Lung (tissue), 11 donors: ENCODE measurements at regions not wholly inside any gene's neighbourhood (a gene's known extent, or its start where the extent isn't known, plus 50 kb on each side); places are given as distances from the start of the nearest gene placed in this dataset.

Experiments used
- ATAC-seq: fragments of 200-7000 bp; cut with Tn5 transposase; one replicate; pipeline ENCODE4 v1.9.1; 2020; ENCODE audit warnings: moderate number of reproducible peaks; ENCODE audit not compliant: insufficient read depth, low FRiP score
- DNase-seq, 3 donors: peaks; one replicate each; pipeline ENCODE4 v3.0.0-alpha.2; 2013 to 2017
- H3K27ac ChIP-seq, 2 donors: one replicate each; pipeline ENCODE4 v1.5.1; 2013; ENCODE audit warnings: mild to moderate bottlenecking in 2 of 2, moderate library complexity in 2 of 2, control low read depth in 1 of 2, inconsistent platforms in 1 of 2, low read depth in 1 of 2, low read length in 1 of 2
- H3K27me3 ChIP-seq, 3 donors: one replicate each; pipeline ENCODE4 v1.5.1; 2013; ENCODE audit warnings: low read length in 2 of 3; ENCODE audit not compliant: control insufficient read depth in 3 of 3, insufficient read depth in 3 of 3
- H3K36me3 ChIP-seq, 4 donors: one replicate each; pipeline ENCODE4 v1.5.1; 2013; ENCODE audit warnings: low read length in 4 of 4, mild to moderate bottlenecking in 1 of 4, moderate library complexity in 1 of 4; ENCODE audit not compliant: control insufficient read depth in 4 of 4, insufficient read depth in 4 of 4
- H3K4me1 ChIP-seq, 5 donors: one replicate each; pipeline ENCODE4 v1.5.1; 2013; ENCODE audit warnings: low read length in 5 of 5, mild to moderate bottlenecking in 2 of 5, moderate library complexity in 1 of 5; ENCODE audit not compliant: control insufficient read depth in 5 of 5, insufficient read depth in 5 of 5
- H3K4me3 ChIP-seq: one replicate; pipeline ENCODE4 v1.5.1; 2013; ENCODE audit warnings: mild to moderate bottlenecking, control low read depth, moderate library complexity
- H3K9ac ChIP-seq, 2 donors: one replicate each; pipeline ENCODE4 v1.5.1; 2013; ENCODE audit warnings: low read length in 2 of 2, control low read depth in 1 of 2; ENCODE audit not compliant: insufficient read depth in 1 of 2
- H3K9me3 ChIP-seq, 4 donors: one replicate each; pipeline ENCODE4 v1.5.1; 2013; ENCODE audit warnings: low read length in 3 of 4, mild to moderate bottlenecking in 1 of 4, moderate library complexity in 1 of 4; ENCODE audit not compliant: control insufficient read depth in 4 of 4, insufficient read depth in 3 of 4
- CTCF ChIP-seq: IDR thresholded peaks from 2 replicates; pipeline ENCODE4 v1.5.1; 2012; ENCODE audit warnings: mild to moderate bottlenecking; ENCODE audit errors: control extremely low read depth, extremely low read depth
- WGBS, 2 donors: extraction: QIAGEN DNeasy Blood & Tissue Kit; methylation state at CpG; one replicate each; pipeline ENCODE4 v1.1.7; 2013; 5-methylcytosine and 5-hydroxymethylcytosine counted together
- donor health status: control.
- donor health status: control.
- donor health status: Bipolar disorder and iron deficiency.
- donor health status: healthy.
- donor health status: DM: yes; HTN: yes; CAD: no.

DNA sequence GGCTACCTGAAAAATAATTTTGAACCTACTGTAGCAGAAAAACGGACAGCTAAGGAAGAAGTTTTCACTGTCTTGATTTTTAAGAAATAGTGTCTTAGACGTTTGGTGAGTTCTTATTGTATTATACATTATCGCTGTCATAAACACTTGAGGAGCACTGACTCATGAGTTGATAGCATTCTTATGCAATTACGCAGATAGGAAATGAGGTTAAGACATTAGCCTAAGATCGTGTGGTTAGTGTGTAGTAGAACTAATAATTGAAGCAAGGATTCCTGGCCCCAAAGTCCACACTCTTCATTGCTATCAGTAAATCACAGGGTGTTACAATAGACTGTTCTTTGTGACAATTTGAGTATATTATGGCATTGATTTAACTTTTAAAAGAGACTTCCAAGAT is 238.1 kb downstream of the ARAP2 start:
- no peak overlapping the region for H3K9ac ChIP-seq
- no peaks in the 10 kb centered on the region for H3K36me3 ChIP-seq
- DNase-seq (no peak), ATAC-seq (no peak)
- peaks cover 0 to 4% (median 0%) of the 10 kb centered on the region in 4 donors for H3K9me3 ChIP-seq
- no peaks in the 10 kb centered on the region for H3K4me1 ChIP-seq
- H3K27me3 ChIP-seq: no peaks in the 10 kb centered on the region
- TF ChIP-seq CTCF: no peak
- 70 to 77% methylated on average over 5 of the region's 5 CpGs for WGBS, 2 donors
- no peak overlapping the region for H3K4me3 ChIP-seq
- no peak overlapping the region for H3K27ac ChIP-seq

DNA sequence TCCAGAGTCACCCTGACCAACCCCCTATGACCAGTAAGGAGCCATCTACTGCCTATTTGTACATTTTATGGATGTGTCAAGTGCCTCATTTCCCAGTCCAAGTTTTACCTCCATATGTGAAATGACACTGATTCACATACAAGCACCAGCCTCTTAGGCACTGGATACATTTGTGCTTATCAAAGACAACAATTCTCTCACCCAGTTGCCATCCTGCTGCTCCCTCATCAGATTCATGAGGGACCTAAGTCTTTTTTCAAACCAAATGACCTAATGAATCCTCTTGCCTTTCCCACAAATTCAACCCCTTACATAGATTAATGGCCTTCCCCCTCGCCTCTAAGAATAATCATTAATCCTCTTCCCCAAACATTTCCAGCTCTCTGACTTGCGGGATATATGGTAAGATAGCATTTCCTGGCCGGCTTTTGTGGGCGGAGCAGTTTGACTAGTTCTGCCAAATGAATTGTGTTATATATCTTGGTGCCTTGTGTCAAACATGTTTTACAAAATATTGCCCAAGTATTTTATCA is 233.9 kb downstream of the ARAP2 start:
- Histone ChIP-seq H3K4me1 (no peaks in the 10 kb centered on the region), H3K36me3 (no peaks in the 10 kb centered on the region), H3K27ac (no peak overlapping the region), H3K9ac (no peak overlapping the region), H3K27me3 (no peaks in the 10 kb centered on the region), H3K9me3 (peaks cover 0 to 4% (median 0%) of the 10 kb centered on the region in 4 donors), H3K4me3 (no peak overlapping the region)
- ATAC-seq: no peak
- 76 to 77% methylated on average over 4 of the region's 4 CpGs for WGBS, 2 donors
- no peak for DNase-seq
- no peak for TF ChIP-seq CTCF

GRCh38 chr4:36011381-36011780 is 232.9 kb downstream of the ARAP2 start:
- Histone ChIP-seq H3K4me1 (no peaks in the 10 kb centered on the region), H3K9me3 (peaks cover 0 to 4% (median 0%) of the 10 kb centered on the region in 4 donors), H3K27me3 (no peaks in the 10 kb centered on the region), H3K36me3 (no peaks in the 10 kb centered on the region), H3K27ac (no peak overlapping the region), H3K4me3 (no peak overlapping the region), H3K9ac (no peak overlapping the region)
- ATAC-seq (no peak), DNase-seq (no peak)
- no peak for TF ChIP-seq CTCF

GRCh38 chr4:36012503-36012902 is 231.8 kb downstream of the ARAP2 start:
- TF ChIP-seq CTCF: no peak
- WGBS, 2 donors: 76 to 77% methylated on average over 3 of the region's 3 CpGs
- DNase-seq (no peak), ATAC-seq (no peak)
- Histone ChIP-seq H3K27me3 (no peaks in the 10 kb centered on the region), H3K9ac (no peak overlapping the region), H3K4me1 (no peaks in the 10 kb centered on the region), H3K4me3 (no peak overlapping the region), H3K27ac (no peak overlapping the region), H3K36me3 (no peaks in the 10 kb centered on the region), H3K9me3 (peaks cover 0 to 4% (median 0%) of the 10 kb centered on the region in 4 donors)
